ENCODE measurements at regions not wholly inside any gene's neighbourhood (a gene's known extent, or its start where the extent isn't known, plus 50 kb on each side); places are given as distances from the start of the nearest gene placed in this dataset.

GRCh38 chr5:171701100-171701541 lies 84.5 kb upstream of the SMIM23 start:
- no peak for DNase-seq (ENCODE audit: low read depth in 1 of 2, low spot score in 1 of 2)
- TF ChIP-seq CTCF (IDR thresholded peaks at IDR 0.05; ENCODE audit: insufficient read depth, low read length), result no peak
- no peak for TF ChIP-seq GABPA (IDR thresholded peaks at IDR 0.05; ENCODE audit: low read depth)
- TF ChIP-seq SPI1 (IDR thresholded peaks at IDR 0.05; ENCODE audit: borderline replicate concordance, low read depth), result no peak
- TF ChIP-seq POLR2AphosphoS5 (IDR thresholded peaks at IDR 0.05; ENCODE audit: low read depth), result no peak
- TF ChIP-seq, protein P1, sequence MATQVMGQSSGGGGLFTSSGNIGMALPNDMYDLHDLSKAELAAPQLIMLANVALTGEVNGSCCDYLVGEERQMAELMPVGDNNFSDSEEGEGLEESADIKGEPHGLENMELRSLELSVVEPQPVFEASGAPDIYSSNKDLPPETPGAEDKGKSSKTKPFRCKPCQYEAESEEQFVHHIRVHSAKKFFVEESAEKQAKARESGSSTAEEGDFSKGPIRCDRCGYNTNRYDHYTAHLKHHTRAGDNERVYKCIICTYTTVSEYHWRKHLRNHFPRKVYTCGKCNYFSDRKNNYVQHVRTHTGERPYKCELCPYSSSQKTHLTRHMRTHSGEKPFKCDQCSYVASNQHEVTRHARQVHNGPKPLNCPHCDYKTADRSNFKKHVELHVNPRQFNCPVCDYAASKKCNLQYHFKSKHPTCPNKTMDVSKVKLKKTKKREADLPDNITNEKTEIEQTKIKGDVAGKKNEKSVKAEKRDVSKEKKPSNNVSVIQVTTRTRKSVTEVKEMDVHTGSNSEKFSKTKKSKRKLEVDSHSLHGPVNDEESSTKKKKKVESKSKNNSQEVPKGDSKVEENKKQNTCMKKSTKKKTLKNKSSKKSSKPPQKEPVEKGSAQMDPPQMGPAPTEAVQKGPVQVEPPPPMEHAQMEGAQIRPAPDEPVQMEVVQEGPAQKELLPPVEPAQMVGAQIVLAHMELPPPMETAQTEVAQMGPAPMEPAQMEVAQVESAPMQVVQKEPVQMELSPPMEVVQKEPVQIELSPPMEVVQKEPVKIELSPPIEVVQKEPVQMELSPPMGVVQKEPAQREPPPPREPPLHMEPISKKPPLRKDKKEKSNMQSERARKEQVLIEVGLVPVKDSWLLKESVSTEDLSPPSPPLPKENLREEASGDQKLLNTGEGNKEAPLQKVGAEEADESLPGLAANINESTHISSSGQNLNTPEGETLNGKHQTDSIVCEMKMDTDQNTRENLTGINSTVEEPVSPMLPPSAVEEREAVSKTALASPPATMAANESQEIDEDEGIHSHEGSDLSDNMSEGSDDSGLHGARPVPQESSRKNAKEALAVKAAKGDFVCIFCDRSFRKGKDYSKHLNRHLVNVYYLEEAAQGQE (IDR thresholded peaks at IDR 0.05; ENCODE audit: insufficient replicate concordance, low read depth), result no peak
- H3K27ac ChIP-seq (replicated peaks), result no peak overlapping the region
- no peak overlapping the region for H3K4me3 ChIP-seq (replicated peaks; ENCODE audit: insufficient read depth, low read length)
- H3K27me3 ChIP-seq (ENCODE audit: insufficient read depth, poor library complexity, severe bottlenecking), result no peaks in the 10 kb centered on the region

DNA sequence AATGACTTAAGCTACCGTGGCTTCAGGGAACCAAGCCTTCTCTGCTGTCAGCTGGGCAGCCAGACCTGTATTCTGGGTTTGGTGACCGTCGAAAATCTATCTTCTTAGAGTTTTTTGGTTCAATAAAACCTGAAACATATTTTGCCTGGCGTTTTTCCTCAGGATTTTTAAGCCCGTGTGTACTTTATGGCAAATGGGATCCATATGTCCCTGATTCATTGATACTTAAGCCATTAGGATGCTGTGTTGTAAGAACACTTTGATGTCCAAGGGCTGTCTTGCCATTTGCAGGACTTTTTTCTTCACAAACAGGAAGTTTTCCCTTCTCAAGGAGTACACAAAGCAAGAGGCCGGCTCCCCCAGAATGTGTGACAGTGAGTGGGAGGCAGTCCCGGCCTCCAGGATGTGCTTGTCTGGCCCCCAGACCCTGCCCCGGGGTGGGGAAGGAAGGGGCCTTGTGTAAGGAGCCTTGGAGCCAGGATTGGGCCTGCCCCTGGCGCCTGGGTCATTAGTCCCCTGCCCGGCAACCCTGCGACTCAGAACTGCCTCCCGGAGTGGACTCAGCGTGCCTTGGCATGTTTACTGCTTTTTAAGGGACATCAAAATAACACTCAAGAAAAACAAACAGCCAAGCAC lies 83.4 kb upstream of the SMIM23 start:
- H3K27ac ChIP-seq (replicated peaks), result no peak overlapping the region
- no peak for DNase-seq (ENCODE audit: low read depth in 1 of 2, low spot score in 1 of 2)
- H3K4me3 ChIP-seq (replicated peaks; ENCODE audit: insufficient read depth, low read length), result no peak overlapping the region

DNA sequence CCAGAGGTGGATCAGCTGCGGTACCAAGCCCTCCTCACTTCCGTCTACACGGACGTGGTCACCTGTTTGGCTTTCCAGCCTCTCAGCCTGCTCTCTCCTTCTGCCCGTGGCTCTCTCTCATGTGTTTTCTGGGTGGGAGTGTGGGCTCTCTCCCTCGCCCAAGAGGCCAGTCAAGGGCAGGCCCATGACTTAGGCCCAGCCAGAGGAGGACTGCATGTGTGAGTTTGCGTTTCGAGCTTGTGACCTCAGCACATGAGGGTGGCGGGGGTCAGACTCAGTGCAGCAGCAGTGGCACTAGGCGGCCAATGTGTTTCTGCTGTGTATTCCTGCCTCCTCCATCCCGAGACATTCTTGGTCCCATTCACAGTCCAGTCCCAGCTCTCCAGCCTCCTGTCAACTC lies 82.5 kb upstream of the SMIM23 start:
- DNase-seq (ENCODE audit: low read depth in 1 of 2, low spot score in 1 of 2), result no peak
- no peaks in the 10 kb centered on the region for H3K27me3 ChIP-seq (ENCODE audit: insufficient read depth, poor library complexity, severe bottlenecking)
- no peak overlapping the region for H3K4me3 ChIP-seq (replicated peaks; ENCODE audit: insufficient read depth, low read length)
- H3K27ac ChIP-seq (replicated peaks), result no peak overlapping the region
- TF ChIP-seq SPI1 (IDR thresholded peaks at IDR 0.05; ENCODE audit: borderline replicate concordance, low read depth), result no peak
- no peak for TF ChIP-seq GABPA (IDR thresholded peaks at IDR 0.05; ENCODE audit: low read depth)
- TF ChIP-seq POLR2AphosphoS5 (IDR thresholded peaks at IDR 0.05; ENCODE audit: low read depth), result no peak
- TF ChIP-seq CTCF (IDR thresholded peaks at IDR 0.05; ENCODE audit: insufficient read depth, low read length), result no peak
- TF ChIP-seq, protein P1 (IDR thresholded peaks at IDR 0.05; ENCODE audit: insufficient replicate concordance, low read depth), result no peak

More for the DNA sequence above, 83.4 kb upstream of the SMIM23 start:
- TF ChIP-seq SPI1 (IDR thresholded peaks at IDR 0.05; ENCODE audit: borderline replicate concordance, low read depth) (no peak), POLR2AphosphoS5 (IDR thresholded peaks at IDR 0.05; ENCODE audit: low read depth) (no peak), CTCF (IDR thresholded peaks at IDR 0.05; ENCODE audit: insufficient read depth, low read length) (no peak), GABPA (IDR thresholded peaks at IDR 0.05; ENCODE audit: low read depth) (no peak)
- TF ChIP-seq, protein P1 (IDR thresholded peaks at IDR 0.05; ENCODE audit: insufficient replicate concordance, low read depth), result no peak
- H3K27me3 ChIP-seq (ENCODE audit: insufficient read depth, poor library complexity, severe bottlenecking), result no peaks in the 10 kb centered on the region

All from HL-60 (cell line).